Right lobe of liver (tissue), 4 donors: ENCODE measurements at regions not wholly inside any gene's neighbourhood (a gene's known extent, or its start where the extent isn't known, plus 50 kb on each side); places are given as distances from the start of the nearest gene placed in this dataset.

Experiments used
- CTCF ChIP-seq, 4 donors: fragments of 200-600 bp in 3 of 4; fragments of 450-650 bp in 1 of 4; IDR thresholded peaks; one replicate each; pipeline versions ENCODE4 v1.5.1 to v1.8.0; 2016 to 2022; ENCODE audit warnings: antibody characterized with exemption in 4 of 4, mild to moderate bottlenecking in 2 of 4
- POLR2A ChIP-seq: fragments of 450-650 bp; IDR thresholded peaks from one replicate; pipeline ENCODE4 v1.6.1; 2017; ENCODE audit warnings: antibody characterized with exemption, mild to moderate bottlenecking
- donor health status: DM: no; HTN: no; CAD: no.
- donor health status: DM: no; HTN: no; CAD: no.
- donor health status: DM: no; HTN: yes; CAD: no.

- TF ChIP-seq CTCF (IDR thresholded peaks at IDR 0.05) (no peak), POLR2A (no peak)
Observed at GRCh38 chr15:93707751-93708150, 523.6 kb upstream of the MCTP2 start.
